ENCODE measurements at regions not wholly inside any gene's neighbourhood (a gene's known extent, or its start where the extent isn't known, plus 50 kb on each side); places are given as distances from the start of the nearest gene placed in this dataset.

- no peak for DNase-seq (ENCODE audit: low spot score in 2 of 2)
- 72 to 81% methylated on average over 5 of the region's 5 CpGs for WGBS, 2 donors
- intact Hi-C loops (cut with DNase I; ENCODE audit: low total_unique reads) = no loop called here
- TF ChIP-seq CTCF (IDR thresholded peaks at IDR 0.05) = no peak
- TF ChIP-seq POLR2A (IDR thresholded peaks at IDR 0.05) = no peak
- H3K4me3 ChIP-seq (ENCODE audit: low read depth, poor library complexity, severe bottlenecking) = no peak overlapping the region
Observed at GRCh38 chr2:223199531-223200515, 147.8 kb downstream of the KCNE4 start.

- intact Hi-C loops (cut with DNase I; ENCODE audit: low total_unique reads) = no loop called here
- 61 to 66% methylated on average over 4 of the region's 4 CpGs for WGBS, 2 donors
- TF ChIP-seq CTCF (IDR thresholded peaks at IDR 0.05) = no peak
- TF ChIP-seq POLR2A (IDR thresholded peaks at IDR 0.05) = no peak
- peak in 1 of 2 donors; percentile 21 for DNase-seq (ENCODE audit: low spot score in 2 of 2)
- no peak overlapping the region for H3K4me3 ChIP-seq (ENCODE audit: low read depth, poor library complexity, severe bottlenecking)
Observed at GRCh38 chr2:223203971-223204929, 152.3 kb downstream of the KCNE4 start.

GRCh38 chr2:223210489-223210888 is 158.5 kb downstream of the KCNE4 start:
- intact Hi-C loops (cut with DNase I; ENCODE audit: low total_unique reads) = no loop called here
- no peak overlapping the region for H3K4me3 ChIP-seq (ENCODE audit: low read depth, poor library complexity, severe bottlenecking)
- DNase-seq (ENCODE audit: low spot score in 2 of 2) = no peak
- WGBS, 2 donors = 96 to 97% methylated on average over 2 of the region's 2 CpGs
- TF ChIP-seq CTCF (IDR thresholded peaks at IDR 0.05) (no peak), POLR2A (IDR thresholded peaks at IDR 0.05) (no peak)

DNA sequence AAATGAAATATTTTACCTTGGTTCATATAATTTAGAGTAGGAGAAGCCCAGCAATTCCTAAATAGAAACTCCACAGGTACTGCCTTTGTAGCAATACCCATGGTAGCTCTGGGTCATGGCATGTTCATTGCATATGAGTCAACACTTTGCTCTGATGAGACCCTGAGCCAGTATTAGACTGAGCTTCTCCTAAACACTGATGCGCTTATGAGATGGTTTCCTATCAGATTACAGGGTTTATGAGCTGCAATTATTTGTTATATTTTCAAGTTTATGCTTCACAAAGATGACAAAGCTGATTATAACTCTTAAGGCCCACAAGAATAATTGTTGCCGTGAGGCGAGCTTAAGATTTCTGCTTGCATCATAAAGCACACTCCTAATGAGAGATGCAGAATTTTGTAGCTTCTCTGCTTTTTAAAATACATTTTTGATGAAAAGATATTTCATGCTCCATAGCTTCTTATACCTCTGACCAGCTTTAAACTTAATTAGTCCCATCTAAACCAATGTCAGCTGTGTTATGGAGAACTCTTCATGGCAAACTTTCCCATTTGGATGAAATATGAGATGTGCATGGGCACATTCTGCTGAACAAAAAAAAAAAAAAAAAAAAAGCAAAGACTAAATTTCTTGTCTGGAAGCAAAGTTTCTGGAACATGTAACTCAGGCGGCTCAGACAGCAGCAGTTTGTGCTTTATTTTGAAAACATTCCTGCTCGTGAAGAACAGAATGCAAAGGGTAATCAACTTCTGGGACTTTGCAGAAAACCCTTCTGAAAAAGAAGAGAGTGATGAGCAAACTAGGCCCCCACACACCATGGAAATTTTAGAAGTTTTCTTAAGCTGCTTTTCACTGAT is 162.6 kb downstream of the KCNE4 start:
- intact Hi-C loops (cut with DNase I; ENCODE audit: low total_unique reads) = no loop called here

More for the DNA sequence above, 162.6 kb downstream of the KCNE4 start:
- TF ChIP-seq CTCF (IDR thresholded peaks at IDR 0.05) = no peak
- TF ChIP-seq POLR2A (IDR thresholded peaks at IDR 0.05) = no peak
- 65 to 67% methylated on average over 5 of the region's 5 CpGs for WGBS, 2 donors
- no peak overlapping the region for H3K4me3 ChIP-seq (ENCODE audit: low read depth, poor library complexity, severe bottlenecking)
- DNase-seq (ENCODE audit: low spot score in 2 of 2) = no peak
